Right lobe of liver (tissue), 4 donors: ENCODE measurements at regions not wholly inside any gene's neighbourhood (a gene's known extent, or its start where the extent isn't known, plus 50 kb on each side); places are given as distances from the start of the nearest gene placed in this dataset.

Source experiments
- CTCF ChIP-seq, 4 donors: fragments of 200-600 bp in 3 of 4; fragments of 450-650 bp in 1 of 4; IDR thresholded peaks; one replicate each; pipeline versions ENCODE4 v1.5.1 to v1.8.0; 2016 to 2022; ENCODE audit warnings: antibody characterized with exemption in 4 of 4, mild to moderate bottlenecking in 2 of 4
- POLR2A ChIP-seq: fragments of 450-650 bp; IDR thresholded peaks from one replicate; pipeline ENCODE4 v1.6.1; 2017; ENCODE audit warnings: antibody characterized with exemption, mild to moderate bottlenecking
- donor health status: DM: no; HTN: no; CAD: no.
- donor health status: DM: no; HTN: no; CAD: no.
- donor health status: DM: no; HTN: yes; CAD: no.

GRCh38 chr1:238465449-238465848 is 574.7 kb upstream of the ZP4 start:
- TF ChIP-seq CTCF (IDR thresholded peaks at IDR 0.05) (no peak), POLR2A (no peak)
